SKM-1 (cell line): ENCODE measurements at regions not wholly inside any gene's neighbourhood (a gene's known extent, or its start where the extent isn't known, plus 50 kb on each side); places are given as distances from the start of the nearest gene placed in this dataset.

Experiments used
- DNase-seq: peaks from one replicate; lab custom pipeline; 2025; ENCODE audit not compliant: unreplicated experiment; lab: John Stamatoyannopoulos, UW

GRCh38 chr10:62453274-62453673, 79.1 kb downstream of the ZNF365 start:
- no peak for DNase-seq

GRCh38 chr10:62454687-62455397, 80.7 kb downstream of the ZNF365 start:
- no peak for DNase-seq

GRCh38 chr10:62456611-62457101, 82.5 kb downstream of the ZNF365 start:
- no peak for DNase-seq

- DNase-seq = no peak
Observed at GRCh38 chr10:62457196-62457595, 83.0 kb downstream of the ZNF365 start.

GRCh38 chr10:62457598-62457997, 83.4 kb downstream of the ZNF365 start:
- no peak for DNase-seq

- DNase-seq = no peak
Observed at GRCh38 chr10:62459072-62459471, 84.9 kb downstream of the ZNF365 start.

GRCh38 chr10:62459500-62459899, 85.3 kb downstream of the ZNF365 start:
- no peak for DNase-seq

- no peak for DNase-seq
Observed at GRCh38 chr10:62460393-62460792, 86.2 kb downstream of the ZNF365 start.

- DNase-seq = no peak
Observed at GRCh38 chr10:62461120-62461519, 87.0 kb downstream of the ZNF365 start.

GRCh38 chr10:62462461-62462860, 88.3 kb downstream of the ZNF365 start:
- no peak for DNase-seq

GRCh38 chr10:62463364-62463763, 89.2 kb downstream of the ZNF365 start:
- DNase-seq = no peak

- no peak for DNase-seq
Observed at GRCh38 chr10:62464308-62464707, 90.1 kb downstream of the ZNF365 start.

GRCh38 chr10:62466590-62466989, 92.4 kb downstream of the ZNF365 start:
- DNase-seq = no peak

GRCh38 chr10:62467527-62467926, 93.4 kb downstream of the ZNF365 start:
- DNase-seq = no peak

- no peak for DNase-seq
Observed at GRCh38 chr10:62471711-62472110, 97.5 kb downstream of the ZNF365 start.

GRCh38 chr10:62473241-62473640, 99.1 kb downstream of the ZNF365 start:
- DNase-seq = no peak

- DNase-seq = no peak
Observed at GRCh38 chr10:62475551-62475950, 101.4 kb downstream of the ZNF365 start.

- DNase-seq = no peak
Observed at GRCh38 chr10:62479523-62479922, 105.4 kb downstream of the ZNF365 start.

GRCh38 chr10:62480196-62480595, 106.0 kb downstream of the ZNF365 start:
- no peak for DNase-seq

GRCh38 chr10:62482581-62482980, 108.4 kb downstream of the ZNF365 start:
- no peak for DNase-seq

- DNase-seq = no peak
Observed at GRCh38 chr10:62491597-62491996, 117.4 kb downstream of the ZNF365 start.

GRCh38 chr10:62492012-62492869, 118.1 kb downstream of the ZNF365 start:
- peak; percentile 76 for DNase-seq
